ENCODE measurements at regions not wholly inside any gene's neighbourhood (a gene's known extent, or its start where the extent isn't known, plus 50 kb on each side); places are given as distances from the start of the nearest gene placed in this dataset.

GRCh38 chr2:24420373-24420772 lies 60.0 kb upstream of the ITSN2 start:
- peaks cover 3% of the 10 kb centered on the region for H3K9me3 Mint-ChIP-seq
- no peak for DNase-seq
- H3K4me1 Mint-ChIP-seq (ENCODE audit: low read depth) = no peaks in the 10 kb centered on the region
- intact Hi-C loops (cut with micrococcal nuclease) = loop anchor here (2.0 kb wide), 1 partner anchor 122 kb away; no protein-coding TSS in a partner anchor
- no peaks in the 10 kb centered on the region for H3K36me3 Mint-ChIP-seq (ENCODE audit: low read depth)
- H3K4me3 Mint-ChIP-seq = no peak overlapping the region
- no peaks in the 10 kb centered on the region for H3K27me3 Mint-ChIP-seq (ENCODE audit: low read depth)
- CTCF ChIA-PET = interaction anchor here (1.3 to 3.7 kb wide), 2 partner anchors 10 to 13 kb away, joined by 7 to 29 read pairs; no protein-coding TSS in a partner anchor
- H3K27ac Mint-ChIP-seq = no peak overlapping the region

- intact Hi-C loops (cut with micrococcal nuclease) = no loop called here
- H3K36me3 Mint-ChIP-seq (ENCODE audit: low read depth) = no peaks in the 10 kb centered on the region
- no peak overlapping the region for H3K27ac Mint-ChIP-seq
- DNase-seq = no peak
- H3K9me3 Mint-ChIP-seq = peaks cover 3% of the 10 kb centered on the region
- CTCF ChIA-PET = interaction anchor here (0.5 to 1.7 kb wide), 3 partner anchors 374 to 409 kb away, joined by 3 to 7 read pairs (median 3); no protein-coding TSS in a partner anchor
- no peaks in the 10 kb centered on the region for H3K27me3 Mint-ChIP-seq (ENCODE audit: low read depth)
- no peaks in the 10 kb centered on the region for H3K4me1 Mint-ChIP-seq (ENCODE audit: low read depth)
- no peak overlapping the region for H3K4me3 Mint-ChIP-seq
These were observed 58.0 kb upstream of the ITSN2 start for GRCh38 chr2:24418166-24418841.

GRCh38 chr2:24412812-24413211 lies 52.5 kb upstream of the ITSN2 start:
- Mint-ChIP-seq H3K36me3 (ENCODE audit: low read depth) (no peaks in the 10 kb centered on the region), H3K4me1 (ENCODE audit: low read depth) (no peaks in the 10 kb centered on the region), H3K4me3 (no peak overlapping the region), H3K9me3 (no peaks in the 10 kb centered on the region), H3K27me3 (ENCODE audit: low read depth) (peaks cover 4% of the 10 kb centered on the region), H3K27ac (no peak overlapping the region)
- no peak for DNase-seq
- intact Hi-C loops (cut with micrococcal nuclease) = no loop called here
- CTCF ChIA-PET = interaction anchor here (0.7 to 1.3 kb wide), 2 partner anchors 10 to 550 kb away, joined by 3 to 5 read pairs; no protein-coding TSS in a partner anchor

GRCh38 chr2:24411488-24412151 lies 51.3 kb upstream of the ITSN2 start:
- Mint-ChIP-seq H3K9me3 (no peaks in the 10 kb centered on the region), H3K27me3 (ENCODE audit: low read depth) (peaks cover 4% of the 10 kb centered on the region), H3K4me1 (ENCODE audit: low read depth) (no peaks in the 10 kb centered on the region), H3K36me3 (ENCODE audit: low read depth) (no peaks in the 10 kb centered on the region), H3K4me3 (no peak overlapping the region), H3K27ac (no peak overlapping the region)
- CTCF ChIA-PET = interaction anchor here (1.3 to 3.8 kb wide), 8 partner anchors 11 to 718 kb away, joined by 3 to 61 read pairs (median 7); partner anchors contain the start of genes CENPO and PTRHD1
- DNase-seq = no peak
- intact Hi-C loops (cut with micrococcal nuclease) = loop anchor here (2.0 kb wide), 2 partner anchors 507 to 561 kb away; no protein-coding TSS in a partner anchor

- DNase-seq = no peak
- intact Hi-C loops (cut with micrococcal nuclease) = loop anchor here (1.0 to 2.0 kb wide), 5 partner anchors 416 to 785 kb away; no protein-coding TSS in a partner anchor
- no peaks in the 10 kb centered on the region for H3K36me3 Mint-ChIP-seq (ENCODE audit: low read depth)
- H3K27me3 Mint-ChIP-seq (ENCODE audit: low read depth) = peaks cover 4% of the 10 kb centered on the region
- H3K4me3 Mint-ChIP-seq = no peak overlapping the region
- H3K27ac Mint-ChIP-seq = no peak overlapping the region
- H3K4me1 Mint-ChIP-seq (ENCODE audit: low read depth) = no peaks in the 10 kb centered on the region
- CTCF ChIA-PET = interaction anchor here (0.7 to 3.8 kb wide), 12 partner anchors 12 to 828 kb away, joined by 3 to 61 read pairs (median 5); partner anchors contain the start of genes CENPO and PTRHD1
- no peaks in the 10 kb centered on the region for H3K9me3 Mint-ChIP-seq
These were observed 50.6 kb upstream of the ITSN2 start for GRCh38 chr2:24410976-24411375.

GRCh38 chr2:24409700-24410556 lies 49.6 kb upstream of the ITSN2 start:
- Mint-ChIP-seq H3K36me3 (ENCODE audit: low read depth) (no peaks in the 10 kb centered on the region), H3K4me3 (no peak overlapping the region), H3K27me3 (ENCODE audit: low read depth) (peaks cover 4% of the 10 kb centered on the region), H3K4me1 (ENCODE audit: low read depth) (no peaks in the 10 kb centered on the region), H3K27ac (no peak overlapping the region), H3K9me3 (no peaks in the 10 kb centered on the region)
- DNase-seq = peak; percentile 56
- intact Hi-C loops (cut with micrococcal nuclease) = loop anchor here (1.0 to 2.0 kb wide), 5 partner anchors 417 to 786 kb away; no protein-coding TSS in a partner anchor
- CTCF ChIA-PET = interaction anchor here (0.6 to 3.8 kb wide), 28 partner anchors 9 to 829 kb away, joined by 3 to 61 read pairs (median 4); partner anchors contain the start of genes CENPO and PTRHD1

Measured in activated naive CD4-positive, alpha-beta T cell treated with anti-CD3 and anti-CD28 coated beads for 36 hours (primary cell).